Right lobe of liver (tissue), 6 donors: ENCODE measurements at regions not wholly inside any gene's neighbourhood (a gene's known extent, or its start where the extent isn't known, plus 50 kb on each side); places are given as distances from the start of the nearest gene placed in this dataset.
"Not testable (repeated sequence)": the region's sequence is repeated elsewhere in the genome, so short reads cannot be mapped to it uniquely, and the experiment has no call there.

ENCODE experiments used
- ATAC-seq, 4 donors: fragments of 200-7000 bp; cut with Tn5 transposase; one replicate each; pipeline ENCODE4 v1.9.1; 2020; ENCODE audit warnings: mild to moderate bottlenecking in 4 of 4, moderate library complexity in 4 of 4
- DNase-seq, 3 donors: peaks; one replicate each; pipeline ENCODE4 v3.0.0-alpha.2; 2020
- H3K27ac ChIP-seq, 3 donors: fragments of 200-600 bp; one replicate each; pipeline ENCODE4 v1.8.0; 2022
- H3K27me3 ChIP-seq, 2 donors: fragments of 200-600 bp; one replicate each; pipeline ENCODE4 v1.8.0; 2022
- H3K36me3 ChIP-seq, 4 donors: fragments of 200-600 bp; sonication (generic) in 1 of 4; one replicate each; pipeline versions ENCODE4 v1.5.1 to v1.8.0; 2017 to 2022; ENCODE audit warnings: control low read depth in 1 of 4
- H3K4me1 ChIP-seq, 4 donors: fragments of 200-600 bp; sonication (generic) in 1 of 4; one replicate each; pipeline versions ENCODE4 v1.5.1 to v1.8.0; 2017 to 2022; ENCODE audit warnings: control low read depth in 1 of 4
- H3K4me3 ChIP-seq, 3 donors: fragments of 200-600 bp; one replicate each; pipeline ENCODE4 v1.8.0; 2022
- H3K9me3 ChIP-seq, 4 donors: fragments of 200-600 bp; sonication (generic) in 1 of 4; one replicate each; pipeline versions ENCODE4 v1.5.1 to v1.8.0; 2017 to 2022; ENCODE audit warnings: control low read depth in 1 of 4
- CTCF ChIP-seq, 4 donors: fragments of 200-600 bp in 3 of 4; fragments of 450-650 bp in 1 of 4; IDR thresholded peaks; one replicate each; pipeline versions ENCODE4 v1.5.1 to v1.8.0; 2016 to 2022; ENCODE audit warnings: antibody characterized with exemption in 4 of 4, mild to moderate bottlenecking in 2 of 4
- POLR2A ChIP-seq: fragments of 450-650 bp; IDR thresholded peaks from one replicate; pipeline ENCODE4 v1.6.1; 2017; ENCODE audit warnings: antibody characterized with exemption, mild to moderate bottlenecking
- WGBS: methylation state at CpG from one replicate; pipeline ENCODE4 v1.1.6; 2018; ENCODE audit warnings: low coverage, low lambda C conversion rate; ENCODE audit not compliant: insufficient coverage; ENCODE audit errors: missing lambda C conversion rate; 5-methylcytosine and 5-hydroxymethylcytosine counted together
- intact Hi-C, 2 donors: fragments of 100-400 bp; cut with DNase I; formaldehyde crosslinking; loops; one replicate each; pipeline versions ENCODE4 v1.11.2 to v1.14.1; 2022
- donor health status: DM: no; HTN: yes; CAD: no.
- donor health status: DM: no; HTN: no; CAD: no.
- donor health status: DM: no; HTN: no; CAD: no.
- donor health status: DM: no; HTN: yes; CAD: no.
- donor health status: DM: no; HTN: yes; CAD: no.

- no peak for TF ChIP-seq POLR2A
- no peaks in the 10 kb centered on the region for H3K9me3 ChIP-seq
- peak in 1 of 3 donors; percentile 70 for DNase-seq
- H3K4me3 ChIP-seq, result no peak overlapping the region
- 25% methylated on average over 1 of the region's 1 CpG for WGBS
- H3K27me3 ChIP-seq, result no peaks in the 10 kb centered on the region
- ATAC-seq, result peak; percentile 77 to 95 (median 83)
- peak overlapping the region in 1 of 3 donors; percentile 24 for H3K27ac ChIP-seq
- H3K4me1 ChIP-seq, result no peaks in the 10 kb centered on the region
- no peaks in the 10 kb centered on the region for H3K36me3 ChIP-seq
- intact Hi-C loops, result no loop called here
Observed at GRCh38 chrX:56932653-56933339, 62.5 kb downstream of the SPIN3 start.

GRCh38 chrX:56932106-56932505 is 63.2 kb downstream of the SPIN3 start:
- Histone ChIP-seq H3K27ac (peak overlapping the region in 1 of 3 donors; percentile 24), H3K36me3 (no peaks in the 10 kb centered on the region), H3K27me3 (no peaks in the 10 kb centered on the region), H3K4me3 (no peak overlapping the region), H3K9me3 (no peaks in the 10 kb centered on the region), H3K4me1 (no peaks in the 10 kb centered on the region)
- TF ChIP-seq CTCF (IDR thresholded peaks at IDR 0.05) (no peak), POLR2A (no peak)
- intact Hi-C loops, result no loop called here
- no peak for DNase-seq
- ATAC-seq, result peak in 2 of 4 donors; percentile 28 to 31
- WGBS, result 44% methylated on average over 1 of the region's 1 CpG

GRCh38 chrX:56928546-56928945 is 66.8 kb downstream of the SPIN3 start:
- H3K27me3 ChIP-seq, result no peaks in the 10 kb centered on the region
- no peaks in the 10 kb centered on the region for H3K36me3 ChIP-seq
- H3K27ac ChIP-seq, result no peak overlapping the region
- no peak overlapping the region for H3K4me3 ChIP-seq
- no peak for TF ChIP-seq CTCF (IDR thresholded peaks at IDR 0.05)
- ATAC-seq (no peak), DNase-seq (no peak)
- no peaks in the 10 kb centered on the region for H3K9me3 ChIP-seq
- WGBS, result 42% methylated on average over 5 of the region's 5 CpGs
- intact Hi-C loops, result no loop called here
- no peaks in the 10 kb centered on the region for H3K4me1 ChIP-seq

GRCh38 chrX:56920998-56921348 is 74.4 kb downstream of the SPIN3 start:
- H3K27me3 ChIP-seq, H3K36me3 ChIP-seq, ATAC-seq, H3K27ac ChIP-seq, H3K9me3 ChIP-seq, H3K4me1 ChIP-seq, H3K4me3 ChIP-seq, intact Hi-C loops, DNase-seq: not testable (repeated sequence)
- WGBS, result 50% methylated on average over 2 of the region's 5 CpGs

GRCh38 chrX:56920338-56920997 is 74.9 kb downstream of the SPIN3 start:
- Histone ChIP-seq H3K4me1 (no peaks in the 10 kb centered on the region), H3K9me3 (no peaks in the 10 kb centered on the region), H3K4me3 (no peak overlapping the region), H3K27ac (no peak overlapping the region), H3K27me3 (no peaks in the 10 kb centered on the region), H3K36me3 (no peaks in the 10 kb centered on the region)
- ATAC-seq (peak in 2 of 4 donors; percentile 54 to 69), DNase-seq (no peak)
- intact Hi-C loops, result no loop called here
- 44% methylated on average over 6 of the region's 6 CpGs for WGBS
- TF ChIP-seq CTCF (IDR thresholded peaks at IDR 0.05) (no peak), POLR2A (no peak)
